Adrenal gland (tissue), 5 donors: ENCODE measurements at regions not wholly inside any gene's neighbourhood (a gene's known extent, or its start where the extent isn't known, plus 50 kb on each side); places are given as distances from the start of the nearest gene placed in this dataset.

Experiments
- POLR2A ChIP-seq, 2 donors: fragments of 450-650 bp; IDR thresholded peaks; one replicate each; pipeline ENCODE4 v1.6.1; 2017; ENCODE audit warnings: antibody characterized with exemption in 2 of 2, mild to moderate bottlenecking in 2 of 2, moderate library complexity in 1 of 2
- TF ChIP-seq, protein P1 (sequence below), 6 experiments: fragments of 450-650 bp in 4 of 6; fragments of 200-600 bp in 2 of 6; sonication (generic) in 1 of 6; IDR thresholded peaks; 1 replicate in 5 of 6; 2 replicates in 1 of 6; pipeline versions ENCODE4 v1.5.1 to v1.8.0; 2016 to 2021; ENCODE audit warnings: antibody characterized with exemption in 6 of 6, mild to moderate bottlenecking in 2 of 6, moderate library complexity in 1 of 6
- donor health status: DM: no; HTN: no; CAD: no.

DNA sequence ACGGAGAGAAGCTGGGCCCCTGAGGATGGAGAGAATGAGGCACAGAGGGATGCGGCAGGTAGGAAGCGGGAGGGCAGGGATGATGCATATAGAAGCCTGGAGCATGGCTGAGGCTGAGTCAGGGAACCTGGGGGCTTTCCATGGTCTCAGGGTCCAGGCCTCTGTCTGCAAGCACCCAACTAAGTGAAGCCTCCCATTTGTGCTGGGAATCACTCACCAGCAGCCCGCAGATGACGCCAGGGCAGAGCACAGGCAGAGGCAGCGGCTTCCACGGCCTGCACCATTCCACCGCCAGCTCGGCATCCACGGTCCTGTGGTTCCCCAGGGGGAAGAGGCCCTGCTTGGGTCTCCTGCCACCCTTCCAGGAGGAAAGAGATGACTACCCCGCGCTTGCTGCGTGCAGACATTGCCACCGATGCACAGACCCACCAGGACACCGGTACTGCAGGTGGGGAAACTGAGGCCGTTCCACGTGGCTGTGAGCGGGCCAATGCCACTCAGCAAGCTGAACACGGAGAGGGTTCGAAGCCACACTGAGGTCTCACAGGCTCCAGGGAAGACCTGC, 75.5 kb downstream of the NCOR2 start:
- TF ChIP-seq, protein P1, sequence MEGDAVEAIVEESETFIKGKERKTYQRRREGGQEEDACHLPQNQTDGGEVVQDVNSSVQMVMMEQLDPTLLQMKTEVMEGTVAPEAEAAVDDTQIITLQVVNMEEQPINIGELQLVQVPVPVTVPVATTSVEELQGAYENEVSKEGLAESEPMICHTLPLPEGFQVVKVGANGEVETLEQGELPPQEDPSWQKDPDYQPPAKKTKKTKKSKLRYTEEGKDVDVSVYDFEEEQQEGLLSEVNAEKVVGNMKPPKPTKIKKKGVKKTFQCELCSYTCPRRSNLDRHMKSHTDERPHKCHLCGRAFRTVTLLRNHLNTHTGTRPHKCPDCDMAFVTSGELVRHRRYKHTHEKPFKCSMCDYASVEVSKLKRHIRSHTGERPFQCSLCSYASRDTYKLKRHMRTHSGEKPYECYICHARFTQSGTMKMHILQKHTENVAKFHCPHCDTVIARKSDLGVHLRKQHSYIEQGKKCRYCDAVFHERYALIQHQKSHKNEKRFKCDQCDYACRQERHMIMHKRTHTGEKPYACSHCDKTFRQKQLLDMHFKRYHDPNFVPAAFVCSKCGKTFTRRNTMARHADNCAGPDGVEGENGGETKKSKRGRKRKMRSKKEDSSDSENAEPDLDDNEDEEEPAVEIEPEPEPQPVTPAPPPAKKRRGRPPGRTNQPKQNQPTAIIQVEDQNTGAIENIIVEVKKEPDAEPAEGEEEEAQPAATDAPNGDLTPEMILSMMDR (IDR thresholded peaks at IDR 0.05) = no peak
- no peak for TF ChIP-seq POLR2A (IDR thresholded peaks at IDR 0.05)
